IMR-90 (cell line): ENCODE measurements at regions not wholly inside any gene's neighbourhood (a gene's known extent, or its start where the extent isn't known, plus 50 kb on each side); places are given as distances from the start of the nearest gene placed in this dataset.

Experiments
- ATAC-seq: fragments of 200-7000 bp; cut with Tn5 transposase; 2 replicates; pipeline ENCODE4 v1.9.1; 2020; ENCODE audit warnings: low read depth, mild to moderate bottlenecking, moderate library complexity
- BruUV-seq: library from RNA; stranded (reverse); fragments of 400-500 nt; replicated peaks from 2 replicates; lab custom pipeline; 2021; lab: Mats Ljungman, UMichigan
- CTCF ChIA-PET: fragments of 300-600 bp; formaldehyde crosslinking; extraction: SDS; loops from one replicate; lab custom pipeline; 2021; ENCODE audit warnings: antibody characterized with exemption; lab: Yijun Ruan, JAX
- POLR2A ChIA-PET: fragments of 300-600 bp; sonication (Branson Sonifier 250); formaldehyde crosslinking; loops from one replicate; lab custom pipeline; 2022; ENCODE audit warnings: antibody characterized with exemption; ENCODE audit not compliant: unreplicated experiment; lab: Charles Lee
- DNase-seq: peaks from one replicate; pipeline ENCODE4 v3.0.0; 2013
- H2AFZ ChIP-seq: replicated peaks from 2 replicates; pipeline ENCODE3; 2013; ENCODE audit warnings: low read length, mild to moderate bottlenecking; ENCODE audit not compliant: poor library complexity
- H2AK5ac ChIP-seq: 2 replicates; pipeline ENCODE4 v1.6.1; 2013; ENCODE audit warnings: low read depth, low read length, inconsistent platforms
- H2AK9ac ChIP-seq: replicated peaks from 2 replicates; pipeline ENCODE3; 2013; ENCODE audit warnings: mild to moderate bottlenecking, low read depth, low read length, moderate library complexity; ENCODE audit not compliant: poor library complexity
- H2BK120ac ChIP-seq: 2 replicates; pipeline ENCODE4 v1.6.1; 2013; ENCODE audit warnings: low read depth, low read length, inconsistent platforms
- H2BK15ac ChIP-seq: 3 replicates; pipeline ENCODE4 v1.6.1; 2013; ENCODE audit warnings: low read depth, low read length, inconsistent platforms
- H2BK20ac ChIP-seq: 2 replicates; pipeline ENCODE4 v1.6.1; 2013; ENCODE audit warnings: low read depth, mild to moderate bottlenecking, inconsistent platforms, low read length, moderate library complexity
- H2BK5ac ChIP-seq: 2 replicates; pipeline ENCODE4 v1.6.1; 2013; ENCODE audit warnings: mild to moderate bottlenecking, low read depth, low read length, inconsistent platforms; ENCODE audit not compliant: poor library complexity, severe bottlenecking
- H3K14ac ChIP-seq: replicated peaks from 2 replicates; pipeline ENCODE4 v1.6.1; 2013; ENCODE audit warnings: low read depth, low read length, inconsistent platforms
- H3K18ac ChIP-seq: 2 replicates; pipeline ENCODE4 v1.6.1; 2013; ENCODE audit warnings: low read depth, low read length, control low read depth
- H3K23ac ChIP-seq: 2 replicates; pipeline ENCODE4 v1.6.1; 2013; ENCODE audit warnings: low read depth, low read length, inconsistent platforms
- H3K27ac ChIP-seq: 2 replicates; pipeline ENCODE4 v1.5.1; 2013; ENCODE audit warnings: mild to moderate bottlenecking, control low read depth, low read length; ENCODE audit not compliant: insufficient read depth
- H3K27me3 ChIP-seq: 2 replicates; pipeline ENCODE4 v1.6.1; 2013; ENCODE audit warnings: low read length; ENCODE audit not compliant: control insufficient read depth, insufficient read depth
- H3K36me3 ChIP-seq: 2 replicates; pipeline ENCODE4 v1.6.1; 2013; ENCODE audit warnings: low read length, mixed read lengths; ENCODE audit not compliant: control insufficient read depth, insufficient read depth
- H3K4ac ChIP-seq: 2 replicates; pipeline ENCODE4 v1.6.1; 2013; ENCODE audit warnings: low read depth, low read length, inconsistent platforms
- H3K4me1 ChIP-seq: 2 replicates; pipeline ENCODE4 v1.6.1; 2013; ENCODE audit warnings: low read length, mixed read lengths; ENCODE audit not compliant: control insufficient read depth, insufficient read depth
- H3K4me2 ChIP-seq: 2 replicates; pipeline ENCODE4 v1.6.1; 2013; ENCODE audit warnings: low read depth, mild to moderate bottlenecking, control low read depth, low read length, moderate library complexity
- H3K4me3 ChIP-seq: 2 replicates; pipeline ENCODE4 v1.5.1; 2013; ENCODE audit warnings: low read depth, mild to moderate bottlenecking, control low read depth, low read length, moderate library complexity; ENCODE audit not compliant: insufficient read depth
- H3K56ac ChIP-seq: 2 replicates; pipeline ENCODE4 v1.6.1; 2013; ENCODE audit warnings: low read length, inconsistent platforms; ENCODE audit not compliant: insufficient read depth; ENCODE audit errors: extremely low read depth
- H3K79me1 ChIP-seq, 2 experiments: 2 replicates each; pipeline ENCODE4 v1.6.1; 2013; ENCODE audit warnings: low read length in 2 of 2, inconsistent platforms in 1 of 2, low read depth in 1 of 2
- H3K9ac ChIP-seq: 2 replicates; pipeline ENCODE4 v1.6.1; 2013; ENCODE audit warnings: low read depth, low read length, control low read depth
- H3K9me1 ChIP-seq: 2 replicates; pipeline ENCODE4 v1.6.1; 2013; ENCODE audit warnings: low read length, inconsistent platforms; ENCODE audit not compliant: insufficient read depth
- H3K9me3 ChIP-seq: 2 replicates; pipeline ENCODE4 v1.6.1; 2013; ENCODE audit warnings: low read length; ENCODE audit not compliant: control insufficient read depth, insufficient read depth
- H4K20me1 ChIP-seq: 2 replicates; pipeline ENCODE4 v1.6.1; 2013; ENCODE audit warnings: low read length, inconsistent platforms; ENCODE audit not compliant: insufficient read depth
- H4K5ac ChIP-seq: 2 replicates; pipeline ENCODE4 v1.6.1; 2013; ENCODE audit warnings: mild to moderate bottlenecking, low read depth, low read length, control low read depth
- H4K8ac ChIP-seq, 2 experiments: 2 replicates each; pipeline ENCODE4 v1.6.1; 2013; ENCODE audit warnings: low read depth in 2 of 2, low read length in 2 of 2, control low read depth in 1 of 2, inconsistent platforms in 1 of 2
- H4K91ac ChIP-seq: 2 replicates; pipeline ENCODE4 v1.6.1; 2013; ENCODE audit warnings: low read depth, low read length, inconsistent platforms; ENCODE audit not compliant: insufficient read depth
- BHLHE40 ChIP-seq: fragments of 150-350 bp; IDR thresholded peaks from 2 replicates; pipeline ENCODE4 v1.6.1; 2016; ENCODE audit warnings: mild to moderate bottlenecking, low read depth, low read length
- CEBPB ChIP-seq: IDR thresholded peaks from 2 replicates; pipeline ENCODE4 v1.6.1; 2012; ENCODE audit warnings: low read depth, low read length, improper control_type of control experiment
- CHD1 ChIP-seq: IDR thresholded peaks from 2 replicates; pipeline ENCODE4 v1.6.1; 2012; ENCODE audit warnings: low read depth, low read length, improper control_type of control experiment
- CTCF ChIP-seq: conservative IDR thresholded peaks from 2 replicates; pipeline ENCODE4 v1.5.1; 2012; ENCODE audit warnings: mild to moderate bottlenecking, low read depth, low read length, improper control_type of control experiment
- ELK1 ChIP-seq: fragments of 150-350 bp; IDR thresholded peaks from 2 replicates; pipeline ENCODE4 v1.6.1; 2016; ENCODE audit warnings: low read depth, mild to moderate bottlenecking, low read length, moderate library complexity, borderline replicate concordance
- FOS ChIP-seq: fragments of 150-350 bp; IDR thresholded peaks from 2 replicates; pipeline ENCODE4 v1.6.1; 2016; ENCODE audit warnings: low read depth, low read length
- MAFK ChIP-seq: IDR thresholded peaks from 2 replicates; pipeline ENCODE4 v1.6.1; 2012; ENCODE audit warnings: low read depth, low read length, improper control_type of control experiment
- MAZ ChIP-seq: IDR thresholded peaks from 2 replicates; pipeline ENCODE4 v1.6.1; 2012; ENCODE audit warnings: low read depth, mild to moderate bottlenecking, low read length, improper control_type of control experiment, moderate library complexity, borderline replicate concordance
- MXI1 ChIP-seq: IDR thresholded peaks from 2 replicates; pipeline ENCODE4 v1.6.1; 2012; ENCODE audit warnings: low read depth, mild to moderate bottlenecking, low read length, moderate library complexity, borderline replicate concordance
- NFE2L2 ChIP-seq: fragments of 150-350 bp; IDR thresholded peaks from 2 replicates; pipeline ENCODE4 v1.6.1; 2016; ENCODE audit warnings: low read depth, mild to moderate bottlenecking, low read length
- POLR2A ChIP-seq: IDR thresholded peaks from 2 replicates; pipeline ENCODE4 v1.6.1; 2012; ENCODE audit warnings: mild to moderate bottlenecking, low read depth, low read length
- RAD21 ChIP-seq: IDR thresholded peaks from 2 replicates; pipeline ENCODE4 v1.6.1; 2012; ENCODE audit warnings: low read length, improper control_type of control experiment
- RCOR1 ChIP-seq: IDR thresholded peaks from 2 replicates; pipeline ENCODE4 v1.6.1; 2012; ENCODE audit warnings: mild to moderate bottlenecking, low read length, improper control_type of control experiment; ENCODE audit not compliant: insufficient replicate concordance
- RFX5 ChIP-seq: IDR thresholded peaks from 2 replicates; pipeline ENCODE4 v1.8.0; 2012; ENCODE audit warnings: low read depth, mild to moderate bottlenecking, low read length, moderate library complexity
- SMC3 ChIP-seq: fragments of 150-350 bp; IDR thresholded peaks from 2 replicates; pipeline ENCODE4 v1.6.1; 2016; ENCODE audit warnings: low read depth, mild to moderate bottlenecking, antibody characterized with exemption, low read length, moderate library complexity
- WGBS, 2 experiments: methylation state at CpG; one replicate each; pipeline versions ENCODE4 v1.1.5 to v1.1.7; 2013; ENCODE audit warnings: missing lambda C conversion rate in 2 of 2; ENCODE audit not compliant: insufficient read length in 1 of 2; ENCODE audit errors: extremely low coverage in 2 of 2; 5-methylcytosine and 5-hydroxymethylcytosine counted together
- dilution Hi-C: fragments of 300-500 bp; cut with HindIII; formaldehyde crosslinking; loops from one replicate; pipeline ENCODE4 v1.14.3; 2018; ENCODE audit warnings: low sequenced_read_pairs; ENCODE audit not compliant: unreplicated experiment
- in situ Hi-C: fragments of 300-500 bp; cut with MboI; formaldehyde crosslinking; loops from 3 replicates; pipeline ENCODE4 v1.14.3; 2019; ENCODE audit warnings: low sequenced_read_pairs, inconsistent platforms, mixed read lengths
- intact Hi-C: fragments of 100-400 bp; cut with micrococcal nuclease; formaldehyde crosslinking; loops from 2 replicates; pipeline ENCODE4 v1.10.0; 2022

GRCh38 chr2:238629064-238629463 is 202.3 kb downstream of the ASB1 start:
- Histone ChIP-seq H2BK120ac (no peak overlapping the region), H4K91ac (no peak overlapping the region), H3K18ac (no peak overlapping the region), H2BK20ac (no peak overlapping the region), H3K56ac (no peak overlapping the region), H2AK5ac (no peak overlapping the region), H3K14ac (no peak overlapping the region), H3K9ac (no peak overlapping the region), H4K5ac (no peak overlapping the region), H3K4me1 (no peaks in the 10 kb centered on the region), H3K23ac (no peak overlapping the region), H4K8ac (no peak overlapping the region), H4K20me1 (no peaks in the 10 kb centered on the region), H3K9me3 (no peaks in the 10 kb centered on the region; the same call in 1 of the 2 replicates), H2BK15ac (no peak overlapping the region), H2AFZ (no peak overlapping the region), H3K4me2 (no peak overlapping the region), H3K4ac (no peak overlapping the region), H3K36me3 (no peaks in the 10 kb centered on the region), H3K9me1 (no peaks in the 10 kb centered on the region), H2AK9ac (no peak overlapping the region), H3K79me1 (no peaks in the 10 kb centered on the region), H3K27me3 (peaks cover 7% of the 10 kb centered on the region), H3K27ac (no peak overlapping the region), H3K4me3 (no peak overlapping the region), H2BK5ac (no peak overlapping the region)
- BruUV-seq = no TSS peak
- CTCF ChIA-PET = no interaction called here
- in situ Hi-C loops (no loop called here), dilution Hi-C loops (no loop called here), intact Hi-C loops (no loop called here)
- no peak for TF ChIP-seq FOS
- TF ChIP-seq NFE2L2 = no peak
- TF ChIP-seq MAFK = no peak
- TF ChIP-seq CHD1 = no peak
- no peak for TF ChIP-seq MXI1
- no peak for TF ChIP-seq RAD21
- TF ChIP-seq RCOR1 = no peak
- no peak for TF ChIP-seq CEBPB
- TF ChIP-seq CTCF = no peak
- TF ChIP-seq RFX5 = no peak
- no peak for TF ChIP-seq BHLHE40
- TF ChIP-seq ELK1 = no peak
- TF ChIP-seq POLR2A = no peak
- no peak for TF ChIP-seq MAZ
- TF ChIP-seq SMC3 = no peak
- POLR2A ChIA-PET = interaction anchor here (0.5 kb wide), 1 partner anchor 1496 kb away, joined by 4 read pairs; no protein-coding TSS in a partner anchor
- DNase-seq (no peak), ATAC-seq (no peak)
- WGBS, 2 experiments = 72% methylated on average over 6 of the region's 8 CpGs; no CpG with 5 or more reads in 1 of the 2 experiments
